Left ventricle myocardium inferior (tissue), 1 donor: ENCODE measurements at regions not wholly inside any gene's neighbourhood (a gene's known extent, or its start where the extent isn't known, plus 50 kb on each side); places are given as distances from the start of the nearest gene placed in this dataset.

Experiments
- DNase-seq: peaks from one replicate; pipeline ENCODE4 v3.0.0-alpha.2; 2020
- H3K27ac ChIP-seq: fragments of 200-600 bp; replicated peaks from 2 replicates; pipeline ENCODE4 v1.8.0; 2021
- H3K27me3 ChIP-seq: fragments of 200-600 bp; 2 replicates; pipeline ENCODE4 v1.8.0; 2021; ENCODE audit warnings: low read depth
- H3K36me3 ChIP-seq: fragments of 200-600 bp; 2 replicates; pipeline ENCODE4 v1.8.0; 2021
- H3K4me1 ChIP-seq: fragments of 200-600 bp; 2 replicates; pipeline ENCODE4 v1.8.0; 2021
- H3K4me3 ChIP-seq: fragments of 200-600 bp; 2 replicates; pipeline ENCODE4 v1.8.0; 2021; ENCODE audit warnings: mild to moderate bottlenecking, moderate library complexity
- H3K9me3 ChIP-seq: fragments of 200-600 bp; replicated peaks from 2 replicates; pipeline ENCODE4 v1.8.0; 2021
- CTCF ChIP-seq: fragments of 200-600 bp; IDR thresholded peaks from 2 replicates; pipeline ENCODE4 v1.8.0; 2021; ENCODE audit warnings: antibody characterized with exemption, mild to moderate bottlenecking, borderline replicate concordance
- intact Hi-C: fragments of 100-400 bp; cut with micrococcal nuclease; formaldehyde crosslinking; loops from one replicate; pipeline ENCODE4 v1.11.0; 2022
- donor health status: DM: no; HTN: yes; CAD: no; lungs with severe emphysema.

DNA sequence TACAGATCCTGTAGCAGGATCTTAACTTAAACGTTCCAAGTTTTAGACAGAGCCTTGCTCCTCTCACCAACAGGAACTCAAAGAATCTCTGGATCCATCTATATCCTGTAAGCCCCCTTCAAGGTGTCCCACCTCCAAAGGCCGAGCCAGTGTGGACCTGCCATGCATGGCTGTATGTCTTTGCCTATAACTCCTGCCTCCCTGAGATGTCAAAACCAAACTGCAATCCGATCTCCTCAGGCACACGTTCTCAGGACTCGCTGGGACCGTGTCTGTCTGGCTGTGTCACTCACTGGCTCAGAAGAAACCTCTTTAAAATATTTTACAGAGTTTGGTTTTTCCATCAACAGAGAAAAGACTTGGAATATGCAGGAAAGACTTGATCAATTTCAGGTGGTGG, 51.4 kb upstream of the FAM20C start:
- Histone ChIP-seq H3K27ac (no peak overlapping the region), H3K9me3 (no peaks in the 10 kb centered on the region), H3K36me3 (no peaks in the 10 kb centered on the region), H3K4me1 (peaks cover 14% of the 10 kb centered on the region), H3K4me3 (no peak overlapping the region), H3K27me3 (peaks cover 15% of the 10 kb centered on the region)
- intact Hi-C loops, result no loop called here
- TF ChIP-seq CTCF, result no peak
- no peak for DNase-seq

- peaks cover 15% of the 10 kb centered on the region for H3K27me3 ChIP-seq
- no peaks in the 10 kb centered on the region for H3K36me3 ChIP-seq
- H3K27ac ChIP-seq, result peak overlapping the region; percentile 81
- TF ChIP-seq CTCF, result no peak
- H3K4me3 ChIP-seq, result no peak overlapping the region
- H3K4me1 ChIP-seq, result peaks cover 14% of the 10 kb centered on the region
- no peaks in the 10 kb centered on the region for H3K9me3 ChIP-seq
- peak; percentile 89 for DNase-seq
- intact Hi-C loops, result no loop called here
Measured at GRCh38 chr7:142248-142941, 50.0 kb upstream of the FAM20C start.
